SU-DHL-6 (cell line): ENCODE measurements at regions not wholly inside any gene's neighbourhood (a gene's known extent, or its start where the extent isn't known, plus 50 kb on each side); places are given as distances from the start of the nearest gene placed in this dataset.

Experiments used
- CTCF ChIP-seq: fragments of 200-600 bp; sonication (generic); IDR thresholded peaks from one replicate; pipeline ENCODE4 v1.5.1; 2017; ENCODE audit warnings: antibody characterized with exemption, mild to moderate bottlenecking, low read length, moderate library complexity; ENCODE audit not compliant: insufficient read depth, poor library complexity, severe bottlenecking
- EZH2phosphoT487 ChIP-seq: fragments of 200-600 bp; sonication (generic), shearing (Covaris generic); conservative IDR thresholded peaks from 2 replicates; pipeline ENCODE4 v1.6.1; 2018; ENCODE audit warnings: mild to moderate bottlenecking, antibody characterized with exemption, low read length, moderate library complexity, mixed read lengths

GRCh38 chrX:137164329-137164728 is 130.5 kb upstream of the GPR101 start:
- TF ChIP-seq EZH2phosphoT487 (no peak), CTCF (no peak)
